Gastrocnemius medialis (tissue), 4 donors: ENCODE measurements at regions not wholly inside any gene's neighbourhood (a gene's known extent, or its start where the extent isn't known, plus 50 kb on each side); places are given as distances from the start of the nearest gene placed in this dataset.

Experiments
- ATAC-seq, 2 donors: fragments of 150-250 bp; one replicate each; pipeline ENCODE4 v1.9.1; 2016
- DNase-seq, 2 donors: peaks; one replicate each; pipeline ENCODE4 v3.0.0-alpha.2; 2019
- H3K27ac ChIP-seq, 4 donors: fragments of 200-600 bp; sonication (generic); 1 replicate in 1 of 4; 2 replicates in 3 of 4; pipeline ENCODE4 v1.5.1; 2016 to 2018; ENCODE audit warnings: mild to moderate bottlenecking in 2 of 4, moderate library complexity in 1 of 4
- H3K27me3 ChIP-seq, 3 donors: fragments of 200-600 bp; sonication (generic) in 2 of 3; 1 replicate in 1 of 3; 2 replicates in 2 of 3; pipeline versions ENCODE4 v1.5.1 to v1.6.0; 2016 to 2019; ENCODE audit warnings: mild to moderate bottlenecking in 1 of 3, moderate library complexity in 1 of 3
- H3K36me3 ChIP-seq, 2 donors: fragments of 200-600 bp; sonication (generic) in 1 of 2; one replicate each; pipeline ENCODE4 v1.5.1; 2017 to 2018
- H3K4me1 ChIP-seq, 2 donors: fragments of 200-600 bp; sonication (generic) in 1 of 2; one replicate each; pipeline ENCODE4 v1.5.1; 2016 to 2017; ENCODE audit warnings: mild to moderate bottlenecking in 2 of 2
- H3K4me3 ChIP-seq, 4 donors: fragments of 200-600 bp; sonication (generic) in 3 of 4; 1 replicate in 1 of 4; 2 replicates in 3 of 4; pipeline ENCODE4 v1.5.1; 2016 to 2019; ENCODE audit warnings: mild to moderate bottlenecking in 2 of 4
- H3K9me3 ChIP-seq, 3 donors: fragments of 200-600 bp; sonication (generic) in 2 of 3; 1 replicate in 1 of 3; 2 replicates in 2 of 3; pipeline ENCODE4 v1.5.1; 2016 to 2019
- POLR2A ChIP-seq, 2 donors: fragments of 450-650 bp; IDR thresholded peaks; one replicate each; pipeline ENCODE4 v1.6.1; 2017; ENCODE audit warnings: antibody characterized with exemption in 2 of 2, mild to moderate bottlenecking in 2 of 2, moderate library complexity in 2 of 2
- in situ Hi-C, 4 donors: fragments of 200-750 bp; cut with MboI; loops; one replicate each; pipeline versions ENCODE4 v1.15.0 to v1.8.0; 2017; ENCODE audit warnings: low sequenced_read_pairs in 4 of 4
- intact Hi-C: fragments of 100-400 bp; cut with DNase I; formaldehyde crosslinking; loops from one replicate; pipeline ENCODE4 v1.15.1; 2023; ENCODE audit warnings: low total_unique reads
- TF ChIP-seq, protein P1 (sequence below), 5 experiments: fragments of 450-650 bp in 3 of 5; fragments of 200-600 bp in 2 of 5; sonication (generic) in 2 of 5; IDR thresholded peaks in 4 of 5; conservative IDR thresholded peaks in 1 of 5; 1 replicate in 4 of 5; 2 replicates in 1 of 5; pipeline ENCODE4 v1.5.1; 2016 to 2019; ENCODE audit warnings: antibody characterized with exemption in 5 of 5, mild to moderate bottlenecking in 3 of 5, moderate library complexity in 3 of 5

DNA sequence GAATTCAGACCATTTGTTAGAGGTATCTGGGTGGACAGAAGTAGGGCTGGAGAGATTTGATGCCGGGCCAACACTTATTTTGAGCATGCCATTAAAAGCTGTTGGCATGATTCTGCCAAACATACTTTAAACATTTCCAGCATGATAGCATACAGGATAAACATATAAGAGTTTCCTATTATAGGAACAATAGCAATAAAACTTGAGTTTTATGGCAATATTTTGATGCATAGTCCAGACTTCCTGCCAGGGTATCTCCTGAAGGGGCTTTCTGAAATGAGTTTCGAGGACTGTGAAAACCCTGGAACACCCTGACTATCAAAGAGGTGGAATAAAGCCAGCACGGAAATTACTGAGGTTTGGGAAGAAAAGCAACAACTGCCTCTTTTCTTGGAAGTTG lies 1398.0 kb upstream of the NXPH2 start:
- Histone ChIP-seq H3K4me3 (no peak overlapping the region), H3K9me3 (no peaks in the 10 kb centered on the region), H3K36me3 (no peaks in the 10 kb centered on the region), H3K4me1 (no peaks in the 10 kb centered on the region), H3K27me3 (no peaks in the 10 kb centered on the region), H3K27ac (no peak overlapping the region)
- DNase-seq (no peak), ATAC-seq (no peak)
- in situ Hi-C loops, result no loop called here
- intact Hi-C loops, result no loop called here
- TF ChIP-seq POLR2A (IDR thresholded peaks at IDR 0.05), result no peak
- TF ChIP-seq, protein P1, sequence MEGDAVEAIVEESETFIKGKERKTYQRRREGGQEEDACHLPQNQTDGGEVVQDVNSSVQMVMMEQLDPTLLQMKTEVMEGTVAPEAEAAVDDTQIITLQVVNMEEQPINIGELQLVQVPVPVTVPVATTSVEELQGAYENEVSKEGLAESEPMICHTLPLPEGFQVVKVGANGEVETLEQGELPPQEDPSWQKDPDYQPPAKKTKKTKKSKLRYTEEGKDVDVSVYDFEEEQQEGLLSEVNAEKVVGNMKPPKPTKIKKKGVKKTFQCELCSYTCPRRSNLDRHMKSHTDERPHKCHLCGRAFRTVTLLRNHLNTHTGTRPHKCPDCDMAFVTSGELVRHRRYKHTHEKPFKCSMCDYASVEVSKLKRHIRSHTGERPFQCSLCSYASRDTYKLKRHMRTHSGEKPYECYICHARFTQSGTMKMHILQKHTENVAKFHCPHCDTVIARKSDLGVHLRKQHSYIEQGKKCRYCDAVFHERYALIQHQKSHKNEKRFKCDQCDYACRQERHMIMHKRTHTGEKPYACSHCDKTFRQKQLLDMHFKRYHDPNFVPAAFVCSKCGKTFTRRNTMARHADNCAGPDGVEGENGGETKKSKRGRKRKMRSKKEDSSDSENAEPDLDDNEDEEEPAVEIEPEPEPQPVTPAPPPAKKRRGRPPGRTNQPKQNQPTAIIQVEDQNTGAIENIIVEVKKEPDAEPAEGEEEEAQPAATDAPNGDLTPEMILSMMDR (IDR thresholded peaks at IDR 0.05 in 4 of 5, conservative IDR thresholded peaks at IDR 0.05 in 1 of 5), result no peak

DNA sequence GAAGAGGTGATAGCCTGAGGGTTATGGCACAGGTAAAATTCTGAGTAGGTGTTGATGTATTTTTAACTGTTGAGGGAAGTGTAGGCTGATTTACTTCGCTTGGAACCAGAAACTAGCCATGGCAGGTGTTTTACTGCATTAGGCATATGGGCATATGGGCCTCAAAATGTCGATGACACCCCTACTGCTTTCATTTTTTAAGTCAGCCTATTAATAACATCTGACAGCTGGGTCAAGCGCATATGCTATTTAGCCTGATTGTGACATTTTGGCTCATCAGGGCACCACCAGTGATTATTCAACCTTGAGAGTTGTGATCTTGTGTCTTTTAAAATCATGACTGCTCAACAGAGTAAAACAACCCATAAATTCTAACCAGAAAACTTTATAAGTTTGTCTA lies 1396.9 kb upstream of the NXPH2 start:
- H3K9me3 ChIP-seq, result no peaks in the 10 kb centered on the region
- in situ Hi-C loops (no loop called here), intact Hi-C loops (no loop called here)
- no peaks in the 10 kb centered on the region for H3K36me3 ChIP-seq
- H3K27me3 ChIP-seq, result no peaks in the 10 kb centered on the region
- H3K4me1 ChIP-seq, result no peaks in the 10 kb centered on the region
- no peak overlapping the region for H3K4me3 ChIP-seq
- ATAC-seq (no peak), DNase-seq (no peak)
- TF ChIP-seq POLR2A (IDR thresholded peaks at IDR 0.05), result no peak
- TF ChIP-seq, protein P1 (IDR thresholded peaks at IDR 0.05 in 4 of 5, conservative IDR thresholded peaks at IDR 0.05 in 1 of 5), result no peak
- no peak overlapping the region for H3K27ac ChIP-seq

DNA sequence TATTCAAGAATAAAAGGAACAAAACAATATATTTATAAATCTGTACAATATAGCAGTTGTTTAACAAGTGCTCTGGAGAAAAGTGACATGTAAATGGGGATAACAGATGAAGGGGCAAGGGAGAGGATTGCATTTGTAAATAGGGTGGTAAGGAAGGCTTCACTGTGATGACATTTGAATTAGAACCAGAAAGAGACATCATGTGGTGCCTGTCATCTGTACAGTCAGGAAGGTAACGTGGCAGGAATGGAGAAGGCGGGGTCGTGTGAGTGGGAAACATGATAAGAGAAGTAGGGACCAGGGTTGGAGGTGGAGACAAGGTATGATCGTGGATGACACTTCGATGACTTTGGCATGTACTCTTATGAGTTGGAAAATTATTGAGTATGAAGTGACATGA lies 1393.6 kb upstream of the NXPH2 start:
- TF ChIP-seq, protein P1 (IDR thresholded peaks at IDR 0.05 in 4 of 5, conservative IDR thresholded peaks at IDR 0.05 in 1 of 5), result no peak
- no peak for TF ChIP-seq POLR2A (IDR thresholded peaks at IDR 0.05)
- intact Hi-C loops, result no loop called here
- no peak for DNase-seq

DNA sequence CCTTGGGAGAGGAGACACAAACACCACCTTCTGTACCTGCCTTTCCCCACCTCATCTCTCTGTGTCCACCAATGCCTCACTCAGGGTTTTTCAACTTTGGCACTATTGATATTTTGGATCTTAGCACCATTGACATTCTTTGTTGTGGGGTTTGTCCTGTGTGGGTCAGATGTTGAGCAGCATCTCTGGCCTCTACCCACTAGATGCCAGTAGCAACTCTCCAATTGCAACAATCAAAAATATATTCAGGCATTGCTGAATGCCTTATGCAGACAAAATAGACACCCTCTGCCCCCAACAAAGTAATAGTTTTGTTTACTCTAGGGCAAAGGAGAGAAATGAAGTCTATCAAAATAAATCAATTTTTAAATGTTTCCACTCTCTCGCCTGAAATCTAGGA lies 1384.3 kb upstream of the NXPH2 start:
- H3K4me1 ChIP-seq, result no peaks in the 10 kb centered on the region
- TF ChIP-seq, protein P1 (IDR thresholded peaks at IDR 0.05 in 4 of 5, conservative IDR thresholded peaks at IDR 0.05 in 1 of 5), result no peak
- no peak for TF ChIP-seq POLR2A (IDR thresholded peaks at IDR 0.05)
- DNase-seq (no peak), ATAC-seq (no peak)
- no peak overlapping the region for H3K4me3 ChIP-seq
- in situ Hi-C loops, result no loop called here
- intact Hi-C loops, result no loop called here
- no peaks in the 10 kb centered on the region for H3K9me3 ChIP-seq
- no peak overlapping the region for H3K27ac ChIP-seq
- H3K27me3 ChIP-seq, result no peaks in the 10 kb centered on the region
- H3K36me3 ChIP-seq, result no peaks in the 10 kb centered on the region

More for the DNA sequence above, 1393.6 kb upstream of the NXPH2 start:
- Histone ChIP-seq H3K27ac (no peak overlapping the region), H3K4me3 (no peak overlapping the region), H3K27me3 (no peaks in the 10 kb centered on the region), H3K4me1 (no peaks in the 10 kb centered on the region), H3K9me3 (no peaks in the 10 kb centered on the region), H3K36me3 (no peaks in the 10 kb centered on the region)
- ATAC-seq, result no peak
- in situ Hi-C loops, result no loop called here

DNA sequence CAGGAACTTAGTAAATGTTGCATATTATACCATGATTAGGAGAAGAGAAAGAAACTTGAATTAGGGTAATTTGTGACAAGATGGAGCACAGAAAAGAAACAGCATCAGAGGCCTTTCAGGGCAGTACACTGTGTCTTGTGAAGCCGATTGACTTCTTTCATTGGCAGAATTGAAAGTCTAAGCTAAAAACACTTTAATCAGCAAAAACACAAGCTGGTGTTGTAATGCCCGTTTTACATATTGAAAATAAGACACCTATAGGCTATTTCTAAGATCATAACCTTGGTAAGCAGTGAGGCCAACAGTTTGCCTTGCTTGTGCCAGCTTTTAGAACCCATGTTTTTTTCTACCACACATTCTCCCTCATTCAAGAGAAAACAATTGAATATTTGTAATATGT lies 1378.1 kb upstream of the NXPH2 start:
- TF ChIP-seq POLR2A (IDR thresholded peaks at IDR 0.05), result no peak
- TF ChIP-seq, protein P1 (IDR thresholded peaks at IDR 0.05 in 4 of 5, conservative IDR thresholded peaks at IDR 0.05 in 1 of 5), result no peak
- no peak overlapping the region for H3K27ac ChIP-seq
- ATAC-seq (no peak), DNase-seq (no peak)
- in situ Hi-C loops, result no loop called here
- no peaks in the 10 kb centered on the region for H3K36me3 ChIP-seq
- intact Hi-C loops, result no loop called here
- no peak overlapping the region for H3K4me3 ChIP-seq
- no peaks in the 10 kb centered on the region for H3K9me3 ChIP-seq
- H3K27me3 ChIP-seq, result no peaks in the 10 kb centered on the region
- H3K4me1 ChIP-seq, result no peaks in the 10 kb centered on the region
